DND-41 (cell line): ENCODE measurements at regions not wholly inside any gene's neighbourhood (a gene's known extent, or its start where the extent isn't known, plus 50 kb on each side); places are given as distances from the start of the nearest gene placed in this dataset.

Source experiments
- ATAC-seq: fragments of 200-7000 bp; cut with Tn5 transposase; 3 replicates; pipeline ENCODE4 v1.9.1; 2021; ENCODE audit warnings: low read depth; ENCODE audit not compliant: insufficient read depth
- DNase-seq: peaks from one replicate; pipeline ENCODE4 v3.0.0-alpha.2; 2020
- H2AFZ ChIP-seq: 2 replicates; pipeline ENCODE4 v1.6.0; 2012; ENCODE audit warnings: low read depth, low read length
- H3K27ac ChIP-seq: 2 replicates; pipeline ENCODE4 v1.5.1; 2012; ENCODE audit warnings: low read length, inconsistent platforms
- H3K27me3 ChIP-seq: fragments of 200-600 bp; sonication (generic); 2 replicates; pipeline ENCODE4 v1.6.0; 2012; ENCODE audit warnings: low read length, mild to moderate bottlenecking, inconsistent platforms; ENCODE audit not compliant: insufficient read depth, poor library complexity
- H3K36me3 ChIP-seq: 2 replicates; pipeline ENCODE4 v1.5.1; 2012; ENCODE audit warnings: low read length, inconsistent platforms; ENCODE audit not compliant: insufficient read depth
- H3K4me1 ChIP-seq: 2 replicates; pipeline ENCODE4 v1.5.1; 2012; ENCODE audit warnings: mild to moderate bottlenecking, low read length; ENCODE audit not compliant: insufficient read depth
- H3K4me2 ChIP-seq: 2 replicates; pipeline ENCODE4 v1.6.0; 2012; ENCODE audit warnings: mild to moderate bottlenecking, moderate library complexity, low read length, inconsistent platforms; ENCODE audit not compliant: insufficient read depth
- H3K4me3 ChIP-seq, 2 experiments: fragments of 200-600 bp in 1 of 2; shearing (Covaris generic) in 1 of 2; 2 replicates each; pipeline ENCODE4 v1.5.1; 2012 to 2016; ENCODE audit warnings: inconsistent platforms in 2 of 2, low read length in 2 of 2, mild to moderate bottlenecking in 2 of 2, low read depth in 1 of 2, moderate library complexity in 1 of 2
- H3K79me2 ChIP-seq: 2 replicates; pipeline ENCODE4 v1.6.0; 2012; ENCODE audit warnings: low read length, inconsistent platforms; ENCODE audit not compliant: insufficient read depth
- H3K9ac ChIP-seq: 2 replicates; pipeline ENCODE4 v1.6.0; 2012; ENCODE audit warnings: low read depth, mild to moderate bottlenecking, inconsistent platforms, low read length, moderate library complexity
- H3K9me3 ChIP-seq: 2 replicates; pipeline ENCODE4 v1.5.1; 2012; ENCODE audit warnings: low read length, moderate library complexity, mild to moderate bottlenecking, inconsistent platforms; ENCODE audit not compliant: insufficient read depth, severe bottlenecking
- H4K20me1 ChIP-seq: 2 replicates; pipeline ENCODE4 v1.6.0; 2012; ENCODE audit warnings: low read length; ENCODE audit not compliant: insufficient read depth
- EZH2 ChIP-seq: IDR thresholded peaks from 3 replicates; pipeline ENCODE4 v1.6.1; 2012; ENCODE audit warnings: borderline replicate concordance, low read depth, mild to moderate bottlenecking, moderate library complexity, low read length, inconsistent platforms; ENCODE audit not compliant: severe bottlenecking
- TF ChIP-seq, protein P1 (sequence below): IDR thresholded peaks from 2 replicates; pipeline ENCODE4 v1.5.1; 2012; ENCODE audit warnings: borderline replicate concordance, low read length, moderate library complexity, mild to moderate bottlenecking; ENCODE audit not compliant: poor library complexity, severe bottlenecking; ENCODE audit errors: extremely low read depth

DNA sequence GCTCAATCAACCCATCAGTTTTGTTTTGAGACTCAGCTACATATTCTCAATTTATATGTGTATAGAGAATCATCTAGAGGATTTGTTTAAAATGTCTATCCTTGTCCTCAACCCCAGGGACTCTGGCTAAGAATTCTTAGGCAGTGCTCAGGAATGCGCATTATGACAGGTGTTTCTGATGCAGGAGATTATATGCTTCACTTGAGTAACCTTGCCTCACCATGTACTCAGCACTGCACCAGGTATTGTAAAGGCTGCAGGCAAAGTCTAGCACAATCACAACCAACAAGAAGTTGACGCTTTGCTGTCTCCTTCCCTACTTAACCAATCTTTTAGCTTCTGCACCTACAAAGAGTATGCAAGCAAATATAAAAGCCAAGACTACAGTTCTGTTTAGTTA, 79.6 kb downstream of the LACC1 start:
- no peak for DNase-seq
- TF ChIP-seq, protein P1, sequence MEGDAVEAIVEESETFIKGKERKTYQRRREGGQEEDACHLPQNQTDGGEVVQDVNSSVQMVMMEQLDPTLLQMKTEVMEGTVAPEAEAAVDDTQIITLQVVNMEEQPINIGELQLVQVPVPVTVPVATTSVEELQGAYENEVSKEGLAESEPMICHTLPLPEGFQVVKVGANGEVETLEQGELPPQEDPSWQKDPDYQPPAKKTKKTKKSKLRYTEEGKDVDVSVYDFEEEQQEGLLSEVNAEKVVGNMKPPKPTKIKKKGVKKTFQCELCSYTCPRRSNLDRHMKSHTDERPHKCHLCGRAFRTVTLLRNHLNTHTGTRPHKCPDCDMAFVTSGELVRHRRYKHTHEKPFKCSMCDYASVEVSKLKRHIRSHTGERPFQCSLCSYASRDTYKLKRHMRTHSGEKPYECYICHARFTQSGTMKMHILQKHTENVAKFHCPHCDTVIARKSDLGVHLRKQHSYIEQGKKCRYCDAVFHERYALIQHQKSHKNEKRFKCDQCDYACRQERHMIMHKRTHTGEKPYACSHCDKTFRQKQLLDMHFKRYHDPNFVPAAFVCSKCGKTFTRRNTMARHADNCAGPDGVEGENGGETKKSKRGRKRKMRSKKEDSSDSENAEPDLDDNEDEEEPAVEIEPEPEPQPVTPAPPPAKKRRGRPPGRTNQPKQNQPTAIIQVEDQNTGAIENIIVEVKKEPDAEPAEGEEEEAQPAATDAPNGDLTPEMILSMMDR = no peak
- TF ChIP-seq EZH2 = no peak
- no peak for ATAC-seq
- Histone ChIP-seq H3K9me3 (no peaks in the 10 kb centered on the region), H3K27ac (no peak overlapping the region), H3K79me2 (no peaks in the 10 kb centered on the region), H3K4me2 (no peak overlapping the region), H3K4me3 (no peak overlapping the region), H3K4me1 (no peaks in the 10 kb centered on the region), H4K20me1 (no peaks in the 10 kb centered on the region), H2AFZ (no peak overlapping the region), H3K36me3 (no peaks in the 10 kb centered on the region), H3K9ac (no peak overlapping the region), H3K27me3 (peaks cover under 1% of the 10 kb centered on the region)

DNA sequence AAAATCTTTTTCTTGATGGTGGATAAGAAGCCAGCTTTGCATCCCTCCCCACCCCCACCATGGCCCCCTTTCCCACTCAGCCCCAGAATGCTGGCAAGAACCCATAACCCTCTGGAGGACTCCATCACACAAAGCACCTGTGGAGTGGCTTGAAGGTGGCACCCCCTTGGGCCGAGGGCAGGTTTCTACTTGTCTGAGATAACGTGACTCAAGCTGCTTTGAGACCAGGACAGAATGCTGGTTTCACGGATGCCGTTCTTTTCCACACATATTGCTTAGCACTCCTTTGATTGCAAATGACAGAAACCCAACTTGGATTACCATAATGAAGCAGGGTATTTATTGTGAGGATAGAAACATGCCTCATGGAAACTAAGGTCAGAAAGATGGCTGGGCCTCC, 82.2 kb downstream of the LACC1 start:
- no peaks in the 10 kb centered on the region for H3K36me3 ChIP-seq
- H3K9ac ChIP-seq = no peak overlapping the region
- H3K79me2 ChIP-seq = no peaks in the 10 kb centered on the region
- no peak overlapping the region for H3K27ac ChIP-seq
- H3K4me1 ChIP-seq = no peaks in the 10 kb centered on the region
- no peaks in the 10 kb centered on the region for H4K20me1 ChIP-seq
- H3K4me3 ChIP-seq = no peak overlapping the region
- H3K4me2 ChIP-seq = no peak overlapping the region
- ATAC-seq (no peak), DNase-seq (no peak)
- no peak for TF ChIP-seq EZH2
- no peak overlapping the region for H2AFZ ChIP-seq
- H3K27me3 ChIP-seq = no peaks in the 10 kb centered on the region
- H3K9me3 ChIP-seq = no peaks in the 10 kb centered on the region

DNA sequence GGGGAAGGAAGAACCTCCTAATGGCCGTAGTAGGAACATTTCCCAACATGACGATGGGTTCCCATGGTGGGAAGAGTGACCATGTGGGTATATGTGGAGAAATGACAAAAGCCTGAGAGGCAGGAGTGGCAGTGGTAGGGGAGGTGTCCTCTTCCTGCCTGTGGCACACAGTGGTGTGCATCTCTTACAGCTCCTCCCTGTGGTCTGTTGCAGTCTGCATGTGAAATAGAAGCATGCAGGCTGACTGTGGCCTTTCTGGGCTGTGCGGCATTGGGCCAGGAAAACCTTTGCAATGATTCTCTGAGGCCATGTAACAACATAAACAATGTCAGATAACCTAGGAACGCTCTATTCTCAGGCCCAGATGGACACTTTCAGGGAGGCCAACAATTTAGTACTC, 84.0 kb downstream of the LACC1 start:
- Histone ChIP-seq H3K36me3 (no peaks in the 10 kb centered on the region), H3K4me1 (no peaks in the 10 kb centered on the region), H3K9ac (no peak overlapping the region), H3K4me2 (no peak overlapping the region), H3K27me3 (no peaks in the 10 kb centered on the region), H3K79me2 (no peaks in the 10 kb centered on the region), H4K20me1 (no peaks in the 10 kb centered on the region), H3K27ac (no peak overlapping the region), H3K9me3 (no peaks in the 10 kb centered on the region), H2AFZ (no peak overlapping the region), H3K4me3 (no peak overlapping the region)
- ATAC-seq = peak; percentile 42; the same call in 1 of the 3 replicates
- TF ChIP-seq, protein P1 = peak; percentile 16
- TF ChIP-seq EZH2 = no peak
- DNase-seq = no peak

DNA sequence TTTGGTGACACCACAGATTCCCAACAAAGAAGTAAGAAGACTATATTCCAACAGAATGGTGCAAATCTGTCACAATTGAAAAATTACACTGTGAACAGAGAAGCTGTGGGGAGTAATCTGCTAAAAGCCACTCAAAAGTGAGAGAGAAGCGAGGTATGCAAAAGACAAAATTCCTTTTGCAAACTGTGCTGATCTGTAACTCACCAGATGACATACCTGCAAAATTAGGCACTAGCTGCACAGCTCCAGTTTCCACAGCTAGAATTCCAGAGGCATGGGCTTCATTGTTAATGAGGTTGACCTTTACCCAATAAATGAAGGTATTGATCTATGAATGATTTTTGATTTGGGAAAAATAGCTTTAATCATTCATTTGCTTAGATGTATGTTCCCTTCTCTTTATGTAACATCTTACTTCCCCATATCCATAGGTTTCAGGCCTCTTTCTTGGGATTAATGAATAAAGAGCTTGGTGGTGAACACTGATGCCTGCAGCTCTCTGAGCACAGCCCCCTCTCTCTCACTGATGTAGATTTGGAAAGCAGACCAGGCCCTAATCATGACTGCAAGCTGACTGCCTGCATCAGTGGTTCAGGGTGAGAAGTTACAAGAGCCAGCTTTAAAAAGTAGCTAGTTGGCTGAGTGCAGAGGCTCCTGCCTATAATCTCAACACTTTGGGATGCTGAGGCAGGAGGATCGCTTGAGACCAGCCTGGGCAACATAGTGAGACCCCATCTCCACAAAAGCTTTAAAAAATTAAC, 85.2 kb downstream of the LACC1 start:
- no peak for ATAC-seq

More for the DNA sequence above, 85.2 kb downstream of the LACC1 start:
- Histone ChIP-seq H3K79me2 (no peaks in the 10 kb centered on the region), H3K9ac (no peak overlapping the region), H2AFZ (no peak overlapping the region), H3K9me3 (no peaks in the 10 kb centered on the region), H4K20me1 (no peaks in the 10 kb centered on the region), H3K4me1 (no peaks in the 10 kb centered on the region), H3K4me3 (no peak overlapping the region), H3K27ac (no peak overlapping the region), H3K36me3 (no peaks in the 10 kb centered on the region), H3K4me2 (no peak overlapping the region), H3K27me3 (no peaks in the 10 kb centered on the region)
- TF ChIP-seq, protein P1 = no peak
- no peak for TF ChIP-seq EZH2
- DNase-seq = no peak
